Astrocyte (in vitro differentiated cells and primary cell): ENCODE measurements at regions not wholly inside any gene's neighbourhood (a gene's known extent, or its start where the extent isn't known, plus 50 kb on each side); places are given as distances from the start of the nearest gene placed in this dataset.

Experiments used
- EZH2 ChIP-seq: IDR thresholded peaks from 2 replicates; pipeline ENCODE4 v1.6.1; 2012; ENCODE audit warnings: mild to moderate bottlenecking, low read length, inconsistent platforms; ENCODE audit not compliant: insufficient read depth
- TF ChIP-seq, protein P1 (sequence below): IDR thresholded peaks from 2 replicates; pipeline ENCODE4 v1.5.1; 2011; ENCODE audit warnings: low read depth, mild to moderate bottlenecking, inconsistent platforms, low read length, moderate library complexity; ENCODE audit not compliant: insufficient read depth

DNA sequence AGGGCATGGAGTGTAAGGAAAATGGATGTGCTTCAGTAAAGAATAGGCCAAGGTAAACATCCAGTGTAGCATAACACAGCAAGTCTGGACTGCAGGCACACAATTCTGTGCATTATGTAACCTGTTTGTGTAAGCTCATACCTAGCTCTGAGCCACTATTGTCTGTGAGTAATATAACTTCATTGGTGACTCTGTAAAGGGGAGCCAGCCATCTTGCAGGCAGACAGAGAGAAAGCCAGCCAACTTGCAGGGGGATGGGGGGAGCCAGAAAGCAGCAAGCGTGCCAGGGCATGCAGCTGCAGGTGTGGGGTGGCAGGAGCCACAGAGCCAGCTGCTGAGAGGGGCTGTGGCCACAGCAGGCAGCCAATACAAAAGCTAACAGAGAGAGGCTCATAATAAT, 449.2 kb downstream of the IPMK start:
- TF ChIP-seq, protein P1, sequence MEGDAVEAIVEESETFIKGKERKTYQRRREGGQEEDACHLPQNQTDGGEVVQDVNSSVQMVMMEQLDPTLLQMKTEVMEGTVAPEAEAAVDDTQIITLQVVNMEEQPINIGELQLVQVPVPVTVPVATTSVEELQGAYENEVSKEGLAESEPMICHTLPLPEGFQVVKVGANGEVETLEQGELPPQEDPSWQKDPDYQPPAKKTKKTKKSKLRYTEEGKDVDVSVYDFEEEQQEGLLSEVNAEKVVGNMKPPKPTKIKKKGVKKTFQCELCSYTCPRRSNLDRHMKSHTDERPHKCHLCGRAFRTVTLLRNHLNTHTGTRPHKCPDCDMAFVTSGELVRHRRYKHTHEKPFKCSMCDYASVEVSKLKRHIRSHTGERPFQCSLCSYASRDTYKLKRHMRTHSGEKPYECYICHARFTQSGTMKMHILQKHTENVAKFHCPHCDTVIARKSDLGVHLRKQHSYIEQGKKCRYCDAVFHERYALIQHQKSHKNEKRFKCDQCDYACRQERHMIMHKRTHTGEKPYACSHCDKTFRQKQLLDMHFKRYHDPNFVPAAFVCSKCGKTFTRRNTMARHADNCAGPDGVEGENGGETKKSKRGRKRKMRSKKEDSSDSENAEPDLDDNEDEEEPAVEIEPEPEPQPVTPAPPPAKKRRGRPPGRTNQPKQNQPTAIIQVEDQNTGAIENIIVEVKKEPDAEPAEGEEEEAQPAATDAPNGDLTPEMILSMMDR = no peak
- no peak for TF ChIP-seq EZH2
